HCT116 (cell line): ENCODE measurements at regions not wholly inside any gene's neighbourhood (a gene's known extent, or its start where the extent isn't known, plus 50 kb on each side); places are given as distances from the start of the nearest gene placed in this dataset.

ENCODE experiments used
- ATAC-seq: fragments of 200-7000 bp; cut with Tn5 transposase; 2 replicates; pipeline ENCODE4 v1.9.1; 2020; ENCODE audit warnings: mild to moderate bottlenecking, moderate library complexity
- BruUV-seq: library from RNA; stranded (reverse); fragments of 400-500 nt; replicated peaks from 2 replicates; lab custom pipeline; 2021; lab: Mats Ljungman, UMichigan
- CTCF ChIA-PET: fragments of 300-600 bp; sonication (Branson Sonifier 250); formaldehyde crosslinking; loops from one replicate; lab custom pipeline; 2021; ENCODE audit warnings: antibody characterized with exemption; lab: Charles Lee
- POLR2A ChIA-PET: fragments of 300-600, 350-600 bp; sonication (Branson Sonifier 250); formaldehyde crosslinking; loops from one replicate; lab custom pipeline; 2021; ENCODE audit warnings: antibody characterized with exemption; lab: Charles Lee
- RAD21 ChIA-PET, 2 experiments: fragments of 300-600 bp; sonication (Branson Sonifier 250); formaldehyde crosslinking; loops; one replicate each; lab custom pipeline; 2023; ENCODE audit warnings: low total read pairs in 2 of 2; ENCODE audit not compliant: uncharacterized antibody in 2 of 2, unreplicated experiment in 2 of 2, low non-redundant PET in 1 of 2; lab: Charles Lee
- DNase-seq: peaks from one replicate; pipeline ENCODE4 v3.0.0-alpha.2; 2010; ENCODE audit warnings: low read depth, low spot score
- H2AFZ ChIP-seq: fragments of 200-600 bp; shearing (Covaris generic), sonication (generic); 2 replicates; pipeline ENCODE4 v1.6.1; 2017; ENCODE audit warnings: low read depth, mixed run types, mixed read lengths, antibody characterized with exemption, low read length; ENCODE audit not compliant: poor library complexity, severe bottlenecking
- H3K27ac ChIP-seq: 2 replicates; pipeline ENCODE4 v1.5.1; 2012; ENCODE audit warnings: low read depth, low read length
- H3K27me3 ChIP-seq: fragments of 200-600 bp; sonication (generic); 2 replicates; pipeline ENCODE4 v1.6.1; 2016; ENCODE audit warnings: mixed run types, low read length, mixed read lengths; ENCODE audit not compliant: insufficient read depth
- H3K36me3 ChIP-seq, 2 experiments: fragments of 200-500 bp in 1 of 2; fragments of 200-600 bp in 1 of 2; sonication (Bioruptor generic) in 1 of 2; sonication (generic) in 1 of 2; 2 replicates each; pipeline versions ENCODE4 v1.5.1 to v1.6.1; 2014 to 2016; ENCODE audit warnings: low read length in 2 of 2, inconsistent platforms in 1 of 2, mixed read lengths in 1 of 2, mixed run types in 1 of 2; ENCODE audit not compliant: insufficient read depth in 2 of 2, control insufficient read depth in 1 of 2
- H3K4me1 ChIP-seq, 2 experiments: fragments of 200-600 bp in 1 of 2; sonication (generic) in 1 of 2; 2 replicates each; pipeline versions ENCODE4 v1.5.1 to v1.6.1; 2012 to 2017; ENCODE audit warnings: low read length in 2 of 2, inconsistent platforms in 1 of 2, mild to moderate bottlenecking in 1 of 2, mixed read lengths in 1 of 2, mixed run types in 1 of 2, moderate library complexity in 1 of 2; ENCODE audit not compliant: insufficient read depth in 2 of 2, control insufficient read depth in 1 of 2
- H3K4me2 ChIP-seq: fragments of 200-600 bp; sonication (generic); 2 replicates; pipeline ENCODE4 v1.6.1; 2017; ENCODE audit warnings: mixed run types, low read length, mixed read lengths
- H3K4me3 ChIP-seq, 2 experiments: fragments of 200-600 bp in 1 of 2; sonication (generic) in 1 of 2; replicated peaks in 1 of 2; 2 replicates each; pipeline ENCODE4 v1.5.1; 2011 to 2016; ENCODE audit warnings: low read length in 2 of 2, control low read depth in 1 of 2, low read depth in 1 of 2, mild to moderate bottlenecking in 1 of 2, mixed read lengths in 1 of 2, mixed run types in 1 of 2
- H3K79me2 ChIP-seq: fragments of 200-600 bp; sonication (generic); 2 replicates; pipeline ENCODE4 v1.6.1; 2017; ENCODE audit warnings: mild to moderate bottlenecking, mixed run types, low read length, moderate library complexity, mixed read lengths; ENCODE audit not compliant: insufficient read depth
- H3K9ac ChIP-seq: fragments of 200-600 bp; sonication (generic); 2 replicates; pipeline ENCODE4 v1.6.1; 2016; ENCODE audit warnings: low read length, mixed read lengths
- H3K9me2 ChIP-seq: fragments of 200-600 bp; sonication (generic), shearing (Covaris generic); 2 replicates; pipeline ENCODE4 v1.6.1; 2017; ENCODE audit warnings: mixed run types, mild to moderate bottlenecking, moderate library complexity; ENCODE audit not compliant: insufficient read depth
- H3K9me3 ChIP-seq, 2 experiments: fragments of 200-500 bp in 1 of 2; fragments of 200-600 bp in 1 of 2; sonication (Bioruptor generic) in 1 of 2; sonication (generic) in 1 of 2; 2 replicates each; pipeline ENCODE4 v1.6.1; 2014 to 2017; ENCODE audit warnings: low read length in 2 of 2, mixed read lengths in 2 of 2, inconsistent platforms in 1 of 2, low read depth in 1 of 2, mild to moderate bottlenecking in 1 of 2, mixed run types in 1 of 2, moderate library complexity in 1 of 2; ENCODE audit not compliant: control insufficient read depth in 1 of 2, insufficient read depth in 1 of 2
- H4K20me1 ChIP-seq: fragments of 200-600 bp; sonication (generic), shearing (Covaris generic); 2 replicates; pipeline ENCODE4 v1.6.1; 2017; ENCODE audit warnings: mixed run types, mild to moderate bottlenecking, moderate library complexity; ENCODE audit not compliant: insufficient read depth
- CBX3 ChIP-seq: IDR thresholded peaks from 2 replicates; pipeline ENCODE4 v1.6.1; 2012; ENCODE audit warnings: low read depth
- FOSL1 ChIP-seq: IDR thresholded peaks from 2 replicates; pipeline ENCODE4 v1.6.1; 2012; ENCODE audit warnings: low read depth
- JUND ChIP-seq: IDR thresholded peaks from 2 replicates; pipeline ENCODE4 v1.6.1; 2012
- POLR2AphosphoS5 ChIP-seq: IDR thresholded peaks from 2 replicates; pipeline ENCODE4 v1.6.1; 2011; ENCODE audit warnings: mild to moderate bottlenecking, low read depth, low read length, moderate library complexity
- RAD21 ChIP-seq: IDR thresholded peaks from 2 replicates; pipeline ENCODE4 v1.6.1; 2012; ENCODE audit warnings: low read depth, mild to moderate bottlenecking
- REST ChIP-seq: IDR thresholded peaks from 2 replicates; pipeline ENCODE4 v1.6.1; 2012; ENCODE audit warnings: low read depth
- SP1 ChIP-seq: IDR thresholded peaks from 2 replicates; pipeline ENCODE4 v1.6.1; 2012; ENCODE audit warnings: low read depth
- SRF ChIP-seq: IDR thresholded peaks from 2 replicates; pipeline ENCODE4 v1.6.1; 2012; ENCODE audit warnings: low read depth
- TCF7L2 ChIP-seq: IDR thresholded peaks from 2 replicates; pipeline ENCODE4 v1.7.0; 2011; ENCODE audit warnings: borderline replicate concordance, inconsistent platforms; ENCODE audit not compliant: insufficient read depth, insufficient read length; ENCODE audit errors: extremely low read depth
- YY1 ChIP-seq: IDR thresholded peaks from 2 replicates; pipeline ENCODE4 v1.6.1; 2011; ENCODE audit warnings: low read length, low read depth, moderate library complexity, mild to moderate bottlenecking; ENCODE audit not compliant: insufficient replicate concordance; ENCODE audit errors: extremely low read depth
- ZNF274 ChIP-seq: fragments of 200-500 bp; sonication (Bioruptor generic); IDR thresholded peaks from 2 replicates; pipeline ENCODE4 v1.6.1; 2014; ENCODE audit warnings: mild to moderate bottlenecking, low read depth, low read length, inconsistent platforms
- intact Hi-C: fragments of 100-400 bp; cut with micrococcal nuclease; formaldehyde crosslinking; loops from 2 replicates; pipeline ENCODE4 v1.10.0; 2022
- TF ChIP-seq, protein P1 (sequence below): IDR thresholded peaks from 2 replicates; pipeline ENCODE4 v1.6.1; 2012
- TF ChIP-seq, protein P2 (sequence below): IDR thresholded peaks from 2 replicates; pipeline ENCODE4 v1.6.1; 2011; ENCODE audit warnings: mild to moderate bottlenecking, low read length, moderate library complexity; ENCODE audit not compliant: insufficient replicate concordance; ENCODE audit errors: extremely low read depth
- TF ChIP-seq, protein P3 (sequence below): IDR thresholded peaks from 2 replicates; pipeline ENCODE4 v1.6.1; 2012

DNA sequence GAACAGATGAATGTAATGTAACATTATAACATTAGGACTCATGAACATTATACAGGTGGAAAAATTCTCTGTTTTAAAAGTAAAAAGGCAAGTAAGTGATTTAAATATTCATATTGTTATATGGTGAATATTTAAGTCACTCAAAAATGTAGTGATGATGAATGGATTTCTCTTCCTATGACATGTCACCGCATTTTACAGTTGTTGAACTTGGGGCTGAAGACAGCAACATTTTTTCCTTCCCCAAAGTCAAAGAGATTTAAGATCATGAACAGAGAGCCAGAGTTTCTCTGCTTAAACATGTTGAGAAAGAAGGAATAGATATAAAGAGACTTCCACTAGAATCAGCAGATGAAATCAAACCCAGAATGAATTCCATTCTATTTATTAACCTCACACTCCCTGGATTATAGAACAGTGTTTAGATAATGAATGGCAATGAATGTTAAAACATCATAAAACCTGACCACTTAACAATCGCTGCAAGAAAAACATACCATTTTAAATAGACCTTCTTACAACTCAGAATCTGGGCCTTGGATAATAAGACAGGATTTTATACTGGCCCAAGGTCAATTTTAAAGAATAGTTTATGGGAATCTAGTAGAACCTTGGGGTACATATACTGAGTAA, 163.6 kb upstream of the SIX2 start:
- H3K4me1 ChIP-seq = peaks cover 0 to 9% of the 10 kb centered on the region in 2 experiments; a peak in 2 of 4 replicates
- no peak for ATAC-seq
- DNase-seq = no peak
- H3K79me2 ChIP-seq = no peaks in the 10 kb centered on the region
- intact Hi-C loops = no loop called here
- H3K36me3 ChIP-seq = no peaks in the 10 kb centered on the region
- 0 out of 2 replicates have a peak, but pooled peaks cover 4% of the 10 kb centered on the region for H3K9me2 ChIP-seq
- H3K4me3 ChIP-seq = no peak overlapping the region
- no peaks in the 10 kb centered on the region for H3K9me3 ChIP-seq
- ChIA-PET RAD21 (no interaction called here), CTCF (interaction anchor here (1.0 to 1.1 kb wide), 2 partner anchors 9 to 10 kb away, joined by 3 to 4 read pairs; no protein-coding TSS in a partner anchor), POLR2A (no interaction called here)
- no TSS peak for BruUV-seq
- TF ChIP-seq, protein P1, sequence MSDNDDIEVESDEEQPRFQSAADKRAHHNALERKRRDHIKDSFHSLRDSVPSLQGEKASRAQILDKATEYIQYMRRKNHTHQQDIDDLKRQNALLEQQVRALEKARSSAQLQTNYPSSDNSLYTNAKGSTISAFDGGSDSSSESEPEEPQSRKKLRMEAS = no peak
- TF ChIP-seq TCF7L2 (no peak), SP1 (no peak), YY1 (no peak), ZNF274 (no peak), POLR2AphosphoS5 (no peak), RAD21 (no peak), REST (no peak), JUND (no peak), CBX3 (no peak), SRF (no peak), FOSL1 (no peak)
- TF ChIP-seq, protein P2, sequence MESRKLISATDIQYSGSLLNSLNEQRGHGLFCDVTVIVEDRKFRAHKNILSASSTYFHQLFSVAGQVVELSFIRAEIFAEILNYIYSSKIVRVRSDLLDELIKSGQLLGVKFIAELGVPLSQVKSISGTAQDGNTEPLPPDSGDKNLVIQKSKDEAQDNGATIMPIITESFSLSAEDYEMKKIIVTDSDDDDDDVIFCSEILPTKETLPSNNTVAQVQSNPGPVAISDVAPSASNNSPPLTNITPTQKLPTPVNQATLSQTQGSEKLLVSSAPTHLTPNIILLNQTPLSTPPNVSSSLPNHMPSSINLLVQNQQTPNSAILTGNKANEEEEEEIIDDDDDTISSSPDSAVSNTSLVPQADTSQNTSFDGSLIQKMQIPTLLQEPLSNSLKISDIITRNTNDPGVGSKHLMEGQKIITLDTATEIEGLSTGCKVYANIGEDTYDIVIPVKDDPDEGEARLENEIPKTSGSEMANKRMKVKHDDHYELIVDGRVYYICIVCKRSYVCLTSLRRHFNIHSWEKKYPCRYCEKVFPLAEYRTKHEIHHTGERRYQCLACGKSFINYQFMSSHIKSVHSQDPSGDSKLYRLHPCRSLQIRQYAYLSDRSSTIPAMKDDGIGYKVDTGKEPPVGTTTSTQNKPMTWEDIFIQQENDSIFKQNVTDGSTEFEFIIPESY = no peak
- TF ChIP-seq, protein P3, sequence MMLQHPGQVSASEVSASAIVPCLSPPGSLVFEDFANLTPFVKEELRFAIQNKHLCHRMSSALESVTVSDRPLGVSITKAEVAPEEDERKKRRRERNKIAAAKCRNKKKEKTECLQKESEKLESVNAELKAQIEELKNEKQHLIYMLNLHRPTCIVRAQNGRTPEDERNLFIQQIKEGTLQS = no peak
- H2AFZ ChIP-seq = no peak overlapping the region
- no peak overlapping the region for H3K9ac ChIP-seq
- peak overlapping the region; percentile 11; the same call in 1 of the 2 replicates for H3K4me2 ChIP-seq
- no peak overlapping the region for H3K27ac ChIP-seq
- no peaks in the 10 kb centered on the region for H3K27me3 ChIP-seq
- H4K20me1 ChIP-seq = no peaks in the 10 kb centered on the region
